NT2/D1 (cell line): ENCODE measurements at regions not wholly inside any gene's neighbourhood (a gene's known extent, or its start where the extent isn't known, plus 50 kb on each side); places are given as distances from the start of the nearest gene placed in this dataset.

Experiments used
- DNase-seq: peaks from one replicate; pipeline ENCODE4 v3.0.0-alpha.2; 2011; ENCODE audit warnings: low read depth, low spot score
- H3K27me3 ChIP-seq: 2 replicates; pipeline ENCODE4 v1.6.0; 2011; ENCODE audit warnings: mild to moderate bottlenecking; ENCODE audit not compliant: insufficient read length, insufficient read depth
- H3K36me3 ChIP-seq: 2 replicates; pipeline ENCODE4 v1.6.1; 2011; ENCODE audit warnings: mild to moderate bottlenecking, low read length, mixed read lengths; ENCODE audit not compliant: insufficient read depth, insufficient read length
- H3K4me1 ChIP-seq: 2 replicates; pipeline ENCODE4 v1.5.1; 2011; ENCODE audit not compliant: insufficient read depth, insufficient read length
- H3K4me3 ChIP-seq: 2 replicates; pipeline ENCODE4 v1.5.1; 2011; ENCODE audit warnings: low read depth; ENCODE audit not compliant: insufficient read length
- H3K9ac ChIP-seq: 2 replicates; pipeline ENCODE4 v1.6.0; 2011; ENCODE audit warnings: low read depth; ENCODE audit not compliant: insufficient read length
- H3K9me3 ChIP-seq: 2 replicates; pipeline ENCODE4 v1.5.1; 2011; ENCODE audit warnings: mild to moderate bottlenecking, low read length; ENCODE audit not compliant: insufficient read depth
- SUZ12 ChIP-seq: IDR thresholded peaks from 2 replicates; pipeline ENCODE4 v1.6.1; 2011; ENCODE audit not compliant: insufficient read length, insufficient read depth; ENCODE audit errors: extremely low read depth
- YY1 ChIP-seq: IDR thresholded peaks from 2 replicates; pipeline ENCODE4 v1.6.1; 2011; ENCODE audit not compliant: insufficient read length, insufficient read depth
- ZNF274 ChIP-seq: IDR thresholded peaks from 2 replicates; pipeline ENCODE4 v1.6.1; 2011; ENCODE audit warnings: mild to moderate bottlenecking, low read depth, low read length

- no peaks in the 10 kb centered on the region for H3K9me3 ChIP-seq
- no peak for DNase-seq
- H3K4me1 ChIP-seq: no peaks in the 10 kb centered on the region
- H3K4me3 ChIP-seq: no peak overlapping the region
- H3K27me3 ChIP-seq: no peaks in the 10 kb centered on the region
- TF ChIP-seq YY1 (no peak), ZNF274 (no peak), SUZ12 (no peak)
- no peak overlapping the region for H3K9ac ChIP-seq
- H3K36me3 ChIP-seq: no peaks in the 10 kb centered on the region
Observed at GRCh38 chr1:218211241-218211640, 73.9 kb upstream of the RRP15 start.

- peak; percentile 28 for DNase-seq
- Histone ChIP-seq H3K4me1 (no peaks in the 10 kb centered on the region), H3K36me3 (no peaks in the 10 kb centered on the region), H3K9me3 (no peaks in the 10 kb centered on the region), H3K9ac (no peak overlapping the region), H3K27me3 (no peaks in the 10 kb centered on the region), H3K4me3 (no peak overlapping the region)
- TF ChIP-seq ZNF274: no peak
- TF ChIP-seq YY1: no peak
- TF ChIP-seq SUZ12: no peak
Observed at GRCh38 chr1:218217040-218217439, 68.1 kb upstream of the RRP15 start.

- no peaks in the 10 kb centered on the region for H3K27me3 ChIP-seq
- no peak for TF ChIP-seq ZNF274
- TF ChIP-seq YY1: no peak
- no peak for TF ChIP-seq SUZ12
- no peak for DNase-seq
Observed at GRCh38 chr1:218219460-218219859, 65.6 kb upstream of the RRP15 start.

GRCh38 chr1:218224101-218224500 lies 61.0 kb upstream of the RRP15 start:
- no peak for DNase-seq
- Histone ChIP-seq H3K27me3 (no peaks in the 10 kb centered on the region), H3K4me3 (no peak overlapping the region), H3K9me3 (no peaks in the 10 kb centered on the region), H3K9ac (no peak overlapping the region), H3K36me3 (no peaks in the 10 kb centered on the region), H3K4me1 (no peaks in the 10 kb centered on the region)
- TF ChIP-seq ZNF274 (no peak), YY1 (no peak), SUZ12 (no peak)

More at GRCh38 chr1:218219460-218219859, 65.6 kb upstream of the RRP15 start:
- no peak overlapping the region for H3K4me3 ChIP-seq
- no peaks in the 10 kb centered on the region for H3K4me1 ChIP-seq
- no peaks in the 10 kb centered on the region for H3K9me3 ChIP-seq
- H3K9ac ChIP-seq: no peak overlapping the region
- H3K36me3 ChIP-seq: no peaks in the 10 kb centered on the region

GRCh38 chr1:218226005-218226404 lies 59.1 kb upstream of the RRP15 start:
- H3K9me3 ChIP-seq: no peaks in the 10 kb centered on the region
- no peak overlapping the region for H3K4me3 ChIP-seq
- H3K9ac ChIP-seq: no peak overlapping the region
- no peaks in the 10 kb centered on the region for H3K27me3 ChIP-seq
- H3K4me1 ChIP-seq: no peaks in the 10 kb centered on the region
- H3K36me3 ChIP-seq: no peaks in the 10 kb centered on the region
- DNase-seq: no peak
- TF ChIP-seq SUZ12: no peak
- TF ChIP-seq ZNF274: no peak
- TF ChIP-seq YY1: no peak
